B cell (primary cell): ENCODE measurements at regions not wholly inside any gene's neighbourhood (a gene's known extent, or its start where the extent isn't known, plus 50 kb on each side); places are given as distances from the start of the nearest gene placed in this dataset.

ENCODE experiments used
- ATAC-seq: fragments of 200-7000 bp; cut with Tn5 transposase; one replicate; pipeline ENCODE4 v1.10.0; 2021; ENCODE audit warnings: low read depth, mild to moderate bottlenecking, moderate number of reproducible peaks, moderate library complexity
- CTCF ChIA-PET: fragments of 350-600 bp; sonication (Branson Sonifier 250); formaldehyde crosslinking; loops from one replicate; lab custom pipeline; 2021; ENCODE audit warnings: antibody characterized with exemption, inconsistent platforms; lab: Charles Lee
- POLR2A ChIA-PET: fragments of 350-600 bp; sonication (Branson Sonifier 250); formaldehyde crosslinking; loops from one replicate; lab custom pipeline; 2021; ENCODE audit warnings: antibody characterized with exemption; lab: Charles Lee
- DNase-seq: peaks from one replicate; pipeline ENCODE4 v3.0.0; 2013
- H2AFZ ChIP-seq: 2 replicates; pipeline ENCODE4 v1.6.1; 2012; ENCODE audit warnings: mild to moderate bottlenecking, low read depth, low read length; ENCODE audit not compliant: insufficient read depth, poor library complexity, severe bottlenecking
- H3K27ac ChIP-seq, 2 donors: 1 replicate in 1 of 2; 2 replicates in 1 of 2; pipeline ENCODE4 v1.5.1; 2012 to 2013; ENCODE audit warnings: low read length in 2 of 2, mild to moderate bottlenecking in 2 of 2, moderate library complexity in 1 of 2
- H3K27me3 ChIP-seq, 4 experiments: fragments of 200-600 bp in 1 of 4; sonication (generic) in 1 of 4; replicated peaks in 1 of 4; 1 replicate in 2 of 4; 2 replicates in 2 of 4; pipeline versions ENCODE4 v1.6.1 to v1.7.0; 2013 to 2016; ENCODE audit warnings: low read length in 3 of 4, mild to moderate bottlenecking in 2 of 4, mixed read lengths in 1 of 4, moderate library complexity in 1 of 4; ENCODE audit not compliant: insufficient read depth in 4 of 4, control insufficient read depth in 3 of 4; ENCODE audit errors: control extremely low read depth in 1 of 4
- H3K36me3 ChIP-seq, 2 experiments: replicated peaks in 1 of 2; 1 replicate in 1 of 2; 2 replicates in 1 of 2; pipeline versions ENCODE4 v1.6.1 to v1.7.1; 2013; ENCODE audit warnings: low read length in 1 of 2; ENCODE audit not compliant: insufficient read depth in 2 of 2, control insufficient read depth in 1 of 2; ENCODE audit errors: control extremely low read depth in 1 of 2, extremely low read depth in 1 of 2
- H3K4me1 ChIP-seq, 2 donors: fragments of 200-600 bp in 1 of 2; sonication (generic) in 1 of 2; 1 replicate in 1 of 2; 2 replicates in 1 of 2; pipeline versions ENCODE4 v1.5.1 to v1.6.1; 2013 to 2017; ENCODE audit warnings: low read length in 2 of 2; ENCODE audit not compliant: control insufficient read depth in 2 of 2, insufficient read depth in 2 of 2
- H3K4me2 ChIP-seq: replicated peaks from 2 replicates; pipeline ENCODE3; 2012; ENCODE audit warnings: mild to moderate bottlenecking, low read depth, low read length; ENCODE audit not compliant: poor library complexity, severe bottlenecking
- H3K4me3 ChIP-seq, 5 experiments: fragments of 200-600 bp in 1 of 5; sonication (generic) in 1 of 5; 1 replicate in 3 of 5; 2 replicates in 2 of 5; pipeline versions ENCODE4 v1.5.1 to v1.7.0; 2011 to 2016; ENCODE audit warnings: low read length in 4 of 5, mild to moderate bottlenecking in 4 of 5, low read depth in 2 of 5, control low read depth in 1 of 5, moderate library complexity in 1 of 5; ENCODE audit not compliant: insufficient read depth in 1 of 5; ENCODE audit errors: control extremely low read depth in 1 of 5, extremely low read depth in 1 of 5
- H3K79me2 ChIP-seq: fragments of 200-600 bp; sonication (generic); one replicate; pipeline ENCODE4 v1.6.0; 2016; ENCODE audit warnings: low read length; ENCODE audit not compliant: control insufficient read depth, insufficient read depth
- H3K9ac ChIP-seq: fragments of 200-600 bp; sonication (generic); 2 replicates; pipeline ENCODE4 v1.6.1; 2017; ENCODE audit warnings: mild to moderate bottlenecking, low read length, moderate library complexity
- H3K9me3 ChIP-seq, 3 donors: one replicate each; pipeline versions ENCODE4 v1.6.1 to v1.7.1; 2013; ENCODE audit warnings: low read length in 2 of 3; ENCODE audit not compliant: control insufficient read depth in 2 of 3, insufficient read depth in 1 of 3; ENCODE audit errors: control extremely low read depth in 1 of 3
- H4K20me1 ChIP-seq: 2 replicates; pipeline ENCODE4 v1.6.0; 2012; ENCODE audit warnings: mild to moderate bottlenecking, low read length; ENCODE audit not compliant: insufficient read depth, control insufficient read depth, poor library complexity, severe bottlenecking
- H3K27ac Mint-ChIP-seq: one replicate; pipeline ENCODE4 v1.8.0; 2021; ENCODE audit warnings: mixed read lengths
- H3K27me3 Mint-ChIP-seq: one replicate; pipeline ENCODE4 v1.8.0; 2021; ENCODE audit warnings: mixed read lengths
- H3K4me1 Mint-ChIP-seq: one replicate; pipeline ENCODE4 v1.8.0; 2021; ENCODE audit warnings: mixed read lengths
- H3K4me3 Mint-ChIP-seq: one replicate; pipeline ENCODE4 v1.8.0; 2021; ENCODE audit warnings: mixed read lengths
- H3K9me3 Mint-ChIP-seq: one replicate; pipeline ENCODE4 v1.8.0; 2022; ENCODE audit warnings: mixed read lengths; ENCODE audit not compliant: insufficient read depth
- EZH2 ChIP-seq: IDR thresholded peaks from 2 replicates; pipeline ENCODE4 v1.6.1; 2012; ENCODE audit warnings: borderline replicate concordance, low read depth, mild to moderate bottlenecking, moderate library complexity, low read length; ENCODE audit not compliant: insufficient read depth, poor library complexity, severe bottlenecking
- WGBS: methylation state at CpG from one replicate; pipeline ENCODE4 v1.1.5; 2013; ENCODE audit warnings: missing lambda C conversion rate; ENCODE audit not compliant: insufficient coverage; 5-methylcytosine and 5-hydroxymethylcytosine counted together
- intact Hi-C: fragments of 100-400 bp; cut with micrococcal nuclease; formaldehyde crosslinking; loops from one replicate; pipeline ENCODE4 v1.10.0; 2022
- TF ChIP-seq, protein P1 (sequence below): fragments of 200-600 bp; IDR thresholded peaks from one replicate; pipeline ENCODE4 v1.8.0; 2022; ENCODE audit warnings: antibody characterized with exemption, mild to moderate bottlenecking

GRCh38 chr9:106761493-106761892 is 101.5 kb upstream of the ZNF462 start:
- Histone ChIP-seq H3K4me1 (no peaks in the 10 kb centered on the region), H3K79me2 (no peaks in the 10 kb centered on the region), H3K9me3 (peaks cover 0 to 3% (median 0%) of the 10 kb centered on the region in 3 donors), H2AFZ (no peak overlapping the region), H4K20me1 (no peaks in the 10 kb centered on the region), H3K9ac (no peak overlapping the region), H3K36me3 (no peaks in the 10 kb centered on the region), H3K4me2 (no peak overlapping the region), H3K27me3 (no peaks in the 10 kb centered on the region), H3K27ac (no peak overlapping the region), H3K4me3 (no peak overlapping the region)
- H3K9me3 Mint-ChIP-seq = peaks cover 6% of the 10 kb centered on the region
- ChIA-PET CTCF (no interaction called here), POLR2A (no interaction called here)
- H3K4me1 Mint-ChIP-seq = no peaks in the 10 kb centered on the region
- intact Hi-C loops = no loop called here
- TF ChIP-seq, protein P1, sequence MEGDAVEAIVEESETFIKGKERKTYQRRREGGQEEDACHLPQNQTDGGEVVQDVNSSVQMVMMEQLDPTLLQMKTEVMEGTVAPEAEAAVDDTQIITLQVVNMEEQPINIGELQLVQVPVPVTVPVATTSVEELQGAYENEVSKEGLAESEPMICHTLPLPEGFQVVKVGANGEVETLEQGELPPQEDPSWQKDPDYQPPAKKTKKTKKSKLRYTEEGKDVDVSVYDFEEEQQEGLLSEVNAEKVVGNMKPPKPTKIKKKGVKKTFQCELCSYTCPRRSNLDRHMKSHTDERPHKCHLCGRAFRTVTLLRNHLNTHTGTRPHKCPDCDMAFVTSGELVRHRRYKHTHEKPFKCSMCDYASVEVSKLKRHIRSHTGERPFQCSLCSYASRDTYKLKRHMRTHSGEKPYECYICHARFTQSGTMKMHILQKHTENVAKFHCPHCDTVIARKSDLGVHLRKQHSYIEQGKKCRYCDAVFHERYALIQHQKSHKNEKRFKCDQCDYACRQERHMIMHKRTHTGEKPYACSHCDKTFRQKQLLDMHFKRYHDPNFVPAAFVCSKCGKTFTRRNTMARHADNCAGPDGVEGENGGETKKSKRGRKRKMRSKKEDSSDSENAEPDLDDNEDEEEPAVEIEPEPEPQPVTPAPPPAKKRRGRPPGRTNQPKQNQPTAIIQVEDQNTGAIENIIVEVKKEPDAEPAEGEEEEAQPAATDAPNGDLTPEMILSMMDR = no peak
- TF ChIP-seq EZH2 = no peak
- H3K27ac Mint-ChIP-seq = no peak overlapping the region
- ATAC-seq (no peak), DNase-seq (no peak)
- no peaks in the 10 kb centered on the region for H3K27me3 Mint-ChIP-seq
- no peak overlapping the region for H3K4me3 Mint-ChIP-seq
- WGBS = 92% methylated on average over 2 of the region's 2 CpGs

GRCh38 chr9:106766616-106767015 is 96.3 kb upstream of the ZNF462 start:
- no peak overlapping the region for H2AFZ ChIP-seq
- CTCF ChIA-PET = no interaction called here

More at GRCh38 chr9:106766616-106767015, 96.3 kb upstream of the ZNF462 start:
- Histone ChIP-seq H3K4me2 (no peak overlapping the region), H3K27ac (no peak overlapping the region), H4K20me1 (no peaks in the 10 kb centered on the region), H3K9me3 (peaks cover 0 to 3% (median 0%) of the 10 kb centered on the region in 3 donors), H3K36me3 (no peaks in the 10 kb centered on the region), H3K9ac (no peak overlapping the region), H3K4me1 (no peaks in the 10 kb centered on the region), H3K4me3 (no peak overlapping the region), H3K79me2 (no peaks in the 10 kb centered on the region), H3K27me3 (no peaks in the 10 kb centered on the region)
- POLR2A ChIA-PET = no interaction called here
- no peaks in the 10 kb centered on the region for H3K27me3 Mint-ChIP-seq
- no peak overlapping the region for H3K4me3 Mint-ChIP-seq
- no peak overlapping the region for H3K27ac Mint-ChIP-seq
- no peak for TF ChIP-seq EZH2
- TF ChIP-seq, protein P1 = no peak
- intact Hi-C loops = no loop called here
- peaks cover 6% of the 10 kb centered on the region for H3K9me3 Mint-ChIP-seq
- no peak for ATAC-seq
- DNase-seq = no peak
- no peaks in the 10 kb centered on the region for H3K4me1 Mint-ChIP-seq
